ENCODE measurements at regions not wholly inside any gene's neighbourhood (a gene's known extent, or its start where the extent isn't known, plus 50 kb on each side); places are given as distances from the start of the nearest gene placed in this dataset.
A peak's percentile ranks its signal among the peaks of the same experiment; 100 is the strongest.

DNA sequence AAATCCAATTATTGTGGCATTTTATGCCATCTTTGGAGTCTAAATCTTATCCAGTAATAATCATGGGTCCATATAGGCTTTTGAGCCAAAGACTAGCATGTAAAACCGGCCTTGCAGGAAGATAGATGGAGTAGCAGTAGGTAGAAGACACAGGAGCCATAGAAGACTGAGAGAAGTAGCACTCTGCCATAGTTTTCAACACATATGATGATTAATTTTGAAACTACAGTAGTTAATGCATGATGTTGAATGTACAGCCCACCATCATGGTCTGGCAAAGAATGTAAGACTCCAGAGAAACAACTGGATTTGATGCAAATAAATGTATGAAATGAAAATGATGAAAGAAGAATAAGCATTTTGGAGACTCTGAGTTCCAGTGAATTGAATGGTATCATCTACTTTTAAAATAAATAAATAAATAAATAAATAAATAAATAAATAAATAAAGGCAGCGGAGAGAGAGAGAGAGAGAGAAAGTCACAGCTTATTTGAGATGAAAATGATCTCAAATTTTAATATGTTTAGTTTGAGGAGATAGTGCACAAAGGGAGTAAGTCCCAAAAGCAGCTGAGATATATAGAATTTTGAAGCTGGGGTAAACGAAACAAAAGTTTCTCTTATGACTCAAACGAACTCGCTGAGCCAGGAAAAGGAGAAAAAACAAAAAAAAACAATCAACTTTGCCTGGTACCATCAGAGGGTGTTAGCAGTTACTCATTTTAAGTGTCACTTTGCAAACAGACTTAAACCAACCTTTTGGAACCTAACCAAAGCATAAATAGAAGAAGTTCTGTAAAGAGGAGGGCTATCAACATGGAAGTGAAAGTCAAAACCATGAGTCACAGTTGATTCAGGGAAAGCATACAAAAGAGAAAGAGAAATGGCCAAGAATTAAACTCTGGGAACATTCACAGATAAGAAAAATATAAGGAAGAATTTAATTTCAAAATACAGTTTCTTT lies 388.7 kb downstream of the CETN3 start:
- H3K4me3 ChIP-seq (ENCODE audit: control insufficient read depth, low read depth, low read length) = peak overlapping the region; percentile 16
- DNase-seq (ENCODE audit: low read depth) = peak; percentile 5
- TF ChIP-seq, protein P1, sequence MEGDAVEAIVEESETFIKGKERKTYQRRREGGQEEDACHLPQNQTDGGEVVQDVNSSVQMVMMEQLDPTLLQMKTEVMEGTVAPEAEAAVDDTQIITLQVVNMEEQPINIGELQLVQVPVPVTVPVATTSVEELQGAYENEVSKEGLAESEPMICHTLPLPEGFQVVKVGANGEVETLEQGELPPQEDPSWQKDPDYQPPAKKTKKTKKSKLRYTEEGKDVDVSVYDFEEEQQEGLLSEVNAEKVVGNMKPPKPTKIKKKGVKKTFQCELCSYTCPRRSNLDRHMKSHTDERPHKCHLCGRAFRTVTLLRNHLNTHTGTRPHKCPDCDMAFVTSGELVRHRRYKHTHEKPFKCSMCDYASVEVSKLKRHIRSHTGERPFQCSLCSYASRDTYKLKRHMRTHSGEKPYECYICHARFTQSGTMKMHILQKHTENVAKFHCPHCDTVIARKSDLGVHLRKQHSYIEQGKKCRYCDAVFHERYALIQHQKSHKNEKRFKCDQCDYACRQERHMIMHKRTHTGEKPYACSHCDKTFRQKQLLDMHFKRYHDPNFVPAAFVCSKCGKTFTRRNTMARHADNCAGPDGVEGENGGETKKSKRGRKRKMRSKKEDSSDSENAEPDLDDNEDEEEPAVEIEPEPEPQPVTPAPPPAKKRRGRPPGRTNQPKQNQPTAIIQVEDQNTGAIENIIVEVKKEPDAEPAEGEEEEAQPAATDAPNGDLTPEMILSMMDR (IDR thresholded peaks at IDR 0.05; ENCODE audit: control insufficient read depth, insufficient read depth, low read depth, low read length, missing control alignments) = no peak

DNA sequence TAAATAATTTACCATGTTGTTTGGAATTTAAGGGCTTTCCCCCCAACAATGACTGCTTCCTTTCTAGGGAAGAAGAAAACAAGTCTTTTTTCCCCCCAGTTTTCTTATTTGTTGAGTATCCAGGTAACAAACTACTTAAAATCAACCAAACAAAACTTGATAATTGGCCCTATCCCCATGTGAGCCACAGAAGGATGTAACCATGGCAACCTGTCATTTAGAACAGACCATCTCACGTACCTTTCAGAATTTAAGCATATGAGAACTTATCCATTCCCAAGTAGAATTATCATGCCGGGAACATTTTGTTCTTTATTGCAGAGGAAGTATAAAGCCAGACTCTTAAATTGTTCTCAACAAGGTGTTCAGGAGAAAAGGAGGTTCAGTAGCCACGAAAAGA lies 392.3 kb downstream of the CETN3 start:
- TF ChIP-seq, protein P1 (IDR thresholded peaks at IDR 0.05; ENCODE audit: control insufficient read depth, insufficient read depth, low read depth, low read length, missing control alignments) = no peak
- H3K4me3 ChIP-seq (ENCODE audit: control insufficient read depth, low read depth, low read length) = no peak overlapping the region
- no peak for DNase-seq (ENCODE audit: low read depth)

DNA sequence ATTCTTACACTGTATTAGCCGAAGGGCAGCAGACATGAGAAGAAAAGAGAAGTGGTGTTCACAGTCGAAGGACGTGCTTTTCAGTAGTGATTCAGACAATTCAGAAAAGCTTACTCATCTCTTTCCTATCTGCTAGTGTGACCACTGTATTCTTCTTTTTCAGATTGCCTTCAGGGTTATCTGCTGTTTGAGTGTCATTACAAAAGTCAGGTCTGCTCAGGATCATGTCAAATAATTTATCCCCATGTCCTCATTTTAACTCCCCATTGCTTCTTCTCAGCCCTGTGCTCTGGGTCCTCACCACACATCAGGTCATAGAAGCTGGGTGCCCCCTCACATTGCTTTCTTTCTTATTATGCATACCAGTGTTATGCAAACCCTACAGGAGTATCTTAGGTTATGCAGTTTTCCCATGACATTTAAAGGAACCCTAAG lies 394.0 kb downstream of the CETN3 start:
- DNase-seq (ENCODE audit: low read depth) = no peak
- TF ChIP-seq, protein P1 (IDR thresholded peaks at IDR 0.05; ENCODE audit: control insufficient read depth, insufficient read depth, low read depth, low read length, missing control alignments) = no peak
- H3K4me3 ChIP-seq (ENCODE audit: control insufficient read depth, low read depth, low read length) = no peak overlapping the region

DNA sequence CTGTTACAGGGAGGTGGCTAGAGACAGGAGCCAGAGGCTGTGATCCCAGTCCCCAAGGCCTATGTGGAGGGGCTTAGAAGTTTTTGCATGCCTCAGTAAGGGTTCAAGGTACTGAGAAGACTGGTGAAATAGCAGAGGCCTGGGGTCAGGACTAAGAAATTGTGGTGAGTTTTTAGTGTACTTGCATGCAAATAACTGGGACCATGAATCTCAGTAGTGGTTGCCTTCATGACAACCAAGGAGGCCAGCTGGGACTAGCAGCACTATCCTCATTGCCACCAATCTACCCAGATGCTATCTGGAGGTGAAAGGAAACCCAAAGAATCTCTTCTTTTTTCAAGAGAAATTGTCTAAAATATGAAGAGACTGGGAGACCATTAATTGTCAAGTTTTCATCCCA lies 395.1 kb downstream of the CETN3 start:
- no peak for DNase-seq (ENCODE audit: low read depth)
- TF ChIP-seq, protein P1 (IDR thresholded peaks at IDR 0.05; ENCODE audit: control insufficient read depth, insufficient read depth, low read depth, low read length, missing control alignments) = no peak
- no peak overlapping the region for H3K4me3 ChIP-seq (ENCODE audit: control insufficient read depth, low read depth, low read length)

DNA sequence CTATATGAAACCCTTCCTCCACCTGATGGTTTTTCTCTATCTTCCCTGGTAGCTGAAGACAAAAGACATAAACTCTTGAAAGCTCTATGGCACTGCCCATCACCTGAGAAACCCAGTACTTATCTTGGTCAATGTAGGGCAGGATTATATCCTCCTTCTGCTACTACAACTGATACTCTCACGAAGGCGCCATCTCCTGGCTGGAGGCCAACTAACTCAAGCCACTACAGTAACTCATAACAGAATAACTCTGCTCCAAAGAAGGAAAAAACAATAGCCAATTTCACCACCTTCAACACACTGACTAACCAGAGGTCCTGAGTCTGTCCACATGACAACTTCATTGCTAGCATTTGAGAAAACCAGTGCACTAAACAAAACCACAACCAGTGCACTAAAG lies 409.2 kb downstream of the CETN3 start:
- no peak overlapping the region for H3K4me3 ChIP-seq (ENCODE audit: control insufficient read depth, low read depth, low read length)
- no peak for DNase-seq (ENCODE audit: low read depth)
- TF ChIP-seq, protein P1 (IDR thresholded peaks at IDR 0.05; ENCODE audit: control insufficient read depth, insufficient read depth, low read depth, low read length, missing control alignments) = no peak

DNA sequence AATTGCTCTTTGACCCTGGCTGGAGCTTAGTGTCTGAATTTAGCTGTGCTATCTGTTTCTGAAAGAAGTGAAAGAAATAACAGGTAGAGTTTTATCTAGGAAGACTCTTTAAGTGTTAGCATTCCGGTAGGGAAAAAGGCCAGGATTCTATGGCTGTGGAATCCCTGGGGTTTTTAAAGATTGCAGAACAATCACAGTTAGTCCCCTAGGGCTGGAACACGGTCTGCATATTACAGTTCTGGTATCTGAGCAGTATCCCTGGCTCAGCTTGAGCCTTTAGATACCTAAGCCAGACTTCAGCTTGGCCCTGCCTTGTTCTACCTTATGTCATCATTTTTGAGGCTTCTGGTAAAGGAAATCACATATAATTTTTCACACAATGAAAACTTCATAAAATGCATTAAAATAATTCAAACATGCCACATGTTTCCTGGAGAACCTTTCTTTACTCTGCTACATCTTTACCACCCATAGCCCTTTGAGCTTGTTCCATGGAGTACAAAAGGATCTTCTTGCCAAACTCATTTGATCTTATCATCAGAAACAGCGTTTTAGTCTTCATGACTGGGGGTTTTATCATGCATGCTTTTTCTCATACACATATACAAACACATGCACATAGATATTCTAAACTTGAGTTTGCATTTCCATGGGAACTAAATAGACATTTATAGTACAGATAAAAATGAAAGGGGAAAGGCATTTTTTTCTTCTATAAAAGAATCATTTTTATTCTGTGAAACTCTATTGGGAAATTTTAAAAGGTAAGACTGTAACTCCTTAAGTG lies 410.8 kb downstream of the CETN3 start:
- no peak for DNase-seq (ENCODE audit: low read depth)
- H3K4me3 ChIP-seq (ENCODE audit: control insufficient read depth, low read depth, low read length) = no peak overlapping the region
- TF ChIP-seq, protein P1 (IDR thresholded peaks at IDR 0.05; ENCODE audit: control insufficient read depth, insufficient read depth, low read depth, low read length, missing control alignments) = no peak

Data from AG09309 (cell line).